HEK293T (cell line): ENCODE measurements at regions not wholly inside any gene's neighbourhood (a gene's known extent, or its start where the extent isn't known, plus 50 kb on each side); places are given as distances from the start of the nearest gene placed in this dataset.

Experiments used
- BHLHE40 ChIP-seq: fragments of 450-650 bp; IDR thresholded peaks from 2 replicates; pipeline ENCODE4 v1.6.1; 2016; ENCODE audit warnings: mild to moderate bottlenecking, moderate library complexity, borderline replicate concordance
- ELF4 ChIP-seq: fragments of 450-650 bp; IDR thresholded peaks from 2 replicates; pipeline ENCODE4 v1.6.1; 2017; ENCODE audit warnings: antibody characterized with exemption
- FOXK2 ChIP-seq: fragments of 450-650 bp; IDR thresholded peaks from 2 replicates; pipeline ENCODE4 v1.6.1; 2016; ENCODE audit warnings: mild to moderate bottlenecking
- FOXM1 ChIP-seq: fragments of 450-650 bp; IDR thresholded peaks from 2 replicates; pipeline ENCODE4 v1.6.1; 2017; ENCODE audit warnings: mild to moderate bottlenecking, borderline replicate concordance
- SP1 ChIP-seq: fragments of 450-650 bp; IDR thresholded peaks from 2 replicates; pipeline ENCODE4 v1.6.1; 2017
- SUZ12 ChIP-seq: fragments of 450-650 bp; IDR thresholded peaks from 2 replicates; pipeline ENCODE4 v1.6.1; 2016; ENCODE audit warnings: mild to moderate bottlenecking

DNA sequence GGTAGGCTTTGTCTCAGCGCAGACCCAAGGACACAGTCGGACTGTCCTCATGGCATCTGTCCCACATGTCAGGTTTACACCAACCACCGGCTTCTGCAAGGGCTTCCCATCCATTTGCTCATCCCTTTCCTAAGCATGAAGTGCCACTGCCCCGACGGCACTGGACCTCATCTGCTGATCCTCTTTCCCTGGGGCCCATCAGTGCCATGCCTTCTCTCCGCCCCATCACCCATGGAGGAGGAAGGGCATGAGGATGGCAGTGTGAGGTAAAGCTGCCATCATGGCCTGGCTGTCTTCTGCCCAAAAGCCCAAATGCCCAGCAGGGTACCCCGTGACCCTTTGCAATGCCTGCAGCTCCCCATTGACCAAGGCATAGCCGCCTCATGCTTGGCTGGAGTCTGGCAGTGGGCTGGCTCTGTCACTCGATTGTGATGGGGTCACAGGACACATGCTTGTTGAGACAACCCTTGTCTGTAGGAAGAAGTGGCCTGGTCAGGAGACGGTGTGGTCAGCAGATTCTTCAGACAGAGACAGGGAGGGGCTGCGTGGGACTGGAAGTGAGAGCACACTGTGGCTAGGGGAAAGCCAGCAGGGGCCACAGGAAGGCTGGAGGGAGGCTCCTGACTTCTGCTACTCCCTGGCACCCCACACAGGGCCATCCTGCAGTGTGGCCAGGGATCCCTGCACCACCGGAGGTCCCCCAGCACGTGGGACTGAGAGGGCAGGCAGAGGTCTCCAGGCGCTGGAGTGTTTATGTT, 493.7 kb upstream of the HS6ST1 start:
- no peak for TF ChIP-seq BHLHE40
- no peak for TF ChIP-seq SUZ12
- TF ChIP-seq ELF4 = no peak
- TF ChIP-seq FOXK2 = no peak
- TF ChIP-seq FOXM1 = no peak
- TF ChIP-seq SP1 = no peak
